ENCODE measurements at regions not wholly inside any gene's neighbourhood (a gene's known extent, or its start where the extent isn't known, plus 50 kb on each side); places are given as distances from the start of the nearest gene placed in this dataset.

- TF ChIP-seq CTCF (IDR thresholded peaks at IDR 0.05; ENCODE audit: borderline replicate concordance, extremely low read depth, low read length, poor library complexity, severe bottlenecking) (no peak), EZH2 (IDR thresholded peaks at IDR 0.05; ENCODE audit: borderline replicate concordance, low read depth, low read length, severe bottlenecking) (no peak)
Observed at GRCh38 chr3:176321099-176321498, 876.2 kb downstream of the TBL1XR1 start.
